Endodermal cell (in vitro differentiated cells): ENCODE measurements at regions not wholly inside any gene's neighbourhood (a gene's known extent, or its start where the extent isn't known, plus 50 kb on each side); places are given as distances from the start of the nearest gene placed in this dataset.

Source experiments
- DNase-seq: peaks from one replicate; pipeline ENCODE4 v3.0.0-alpha.2; 2017
- H3K27ac ChIP-seq: 2 replicates; pipeline ENCODE4 v1.5.1; 2013; ENCODE audit warnings: mild to moderate bottlenecking, low read depth, low read length, moderate library complexity
- H3K27me3 ChIP-seq: 2 replicates; pipeline ENCODE4 v1.6.1; 2013; ENCODE audit warnings: mild to moderate bottlenecking, low read length, moderate library complexity; ENCODE audit not compliant: insufficient read depth, control insufficient read depth, poor library complexity, severe bottlenecking
- H3K36me3 ChIP-seq: 2 replicates; pipeline ENCODE4 v1.7.0; 2013; ENCODE audit warnings: mild to moderate bottlenecking, low read length, moderate library complexity; ENCODE audit not compliant: control insufficient read depth, insufficient read depth
- H3K4me1 ChIP-seq: one replicate; pipeline ENCODE4 v1.7.0; 2013; ENCODE audit warnings: low read length; ENCODE audit not compliant: control insufficient read depth, insufficient read depth
- H3K4me3 ChIP-seq: 2 replicates; pipeline ENCODE4 v1.5.1; 2013; ENCODE audit warnings: mild to moderate bottlenecking, low read length, moderate library complexity
- H3K9ac ChIP-seq: 2 replicates; pipeline ENCODE4 v1.6.1; 2013; ENCODE audit warnings: mild to moderate bottlenecking, low read length, moderate library complexity; ENCODE audit not compliant: poor library complexity, severe bottlenecking; ENCODE audit errors: extremely low read depth
- H3K9me3 ChIP-seq: 2 replicates; pipeline ENCODE4 v1.6.1; 2013; ENCODE audit warnings: mild to moderate bottlenecking, low read length, moderate library complexity; ENCODE audit not compliant: control insufficient read depth
- H3K27ac Mint-ChIP-seq: 2 replicates; pipeline ENCODE4 v1.8.0; 2020; ENCODE audit warnings: mixed read lengths
- H3K27me3 Mint-ChIP-seq: 2 replicates; pipeline ENCODE4 v1.8.0; 2021; ENCODE audit warnings: mild to moderate bottlenecking, mixed read lengths; ENCODE audit not compliant: insufficient read depth
- H3K36me3 Mint-ChIP-seq: 2 replicates; pipeline ENCODE4 v1.8.0; 2020; ENCODE audit warnings: low read depth, mixed read lengths
- H3K4me1 Mint-ChIP-seq: 2 replicates; pipeline ENCODE4 v1.8.0; 2020; ENCODE audit warnings: mixed read lengths
- H3K4me3 Mint-ChIP-seq: 2 replicates; pipeline ENCODE4 v1.8.0; 2020; ENCODE audit warnings: mild to moderate bottlenecking, moderate library complexity, mixed read lengths
- H3K9me3 Mint-ChIP-seq: 2 replicates; pipeline ENCODE4 v1.8.0; 2020; ENCODE audit warnings: mild to moderate bottlenecking, mixed read lengths
- CTCF ChIP-seq: fragments of 200-600 bp; sonication (generic); conservative IDR thresholded peaks from 2 replicates; pipeline ENCODE4 v1.5.0; 2021; ENCODE audit warnings: antibody characterized with exemption, mild to moderate bottlenecking
- WGBS, 2 experiments: methylation state at CpG; one replicate each; pipeline versions ENCODE4 v1.1.5 to v1.1.7; 2013; ENCODE audit warnings: missing lambda C conversion rate in 2 of 2, mixed read lengths in 1 of 2; ENCODE audit not compliant: insufficient coverage in 1 of 2, insufficient read length in 1 of 2; 5-methylcytosine and 5-hydroxymethylcytosine counted together

GRCh38 chr16:35506018-35506897 is 2046.8 kb downstream of the TP53TG3F start:
- no peaks in the 10 kb centered on the region for H3K4me1 ChIP-seq
- Mint-ChIP-seq H3K4me1 (no peaks in the 10 kb centered on the region), H3K27ac (no peak overlapping the region), H3K9me3 (peaks cover 88% of the 10 kb centered on the region), H3K4me3 (no peak overlapping the region), H3K27me3 (no peaks in the 10 kb centered on the region), H3K36me3 (no peaks in the 10 kb centered on the region)
- no peak overlapping the region for H3K4me3 ChIP-seq
- 89 to 90% methylated on average over 21 to 51 of the region's 51 CpGs for WGBS, 2 experiments
- no peak overlapping the region for H3K27ac ChIP-seq
- peaks cover 69% of the 10 kb centered on the region for H3K9me3 ChIP-seq
- no peak for TF ChIP-seq CTCF
- H3K36me3 ChIP-seq: no peaks in the 10 kb centered on the region
- no peaks in the 10 kb centered on the region for H3K27me3 ChIP-seq
- H3K9ac ChIP-seq: no peak overlapping the region
- DNase-seq: no peak

GRCh38 chr16:35506898-35507194 is 2047.4 kb downstream of the TP53TG3F start:
- 91 to 92% methylated on average over 4 to 16 of the region's 16 CpGs for WGBS, 2 experiments
- Histone ChIP-seq H3K9me3 (peaks cover 75% of the 10 kb centered on the region), H3K4me3 (no peak overlapping the region), H3K9ac (no peak overlapping the region), H3K27me3 (no peaks in the 10 kb centered on the region), H3K4me1 (no peaks in the 10 kb centered on the region), H3K27ac (no peak overlapping the region), H3K36me3 (no peaks in the 10 kb centered on the region)
- DNase-seq: no peak
- Mint-ChIP-seq H3K36me3 (no peaks in the 10 kb centered on the region), H3K4me1 (no peaks in the 10 kb centered on the region), H3K27me3 (no peaks in the 10 kb centered on the region), H3K4me3 (no peak overlapping the region), H3K27ac (no peak overlapping the region), H3K9me3 (peaks cover 88% of the 10 kb centered on the region)
- TF ChIP-seq CTCF: no peak

- no peak overlapping the region for H3K27ac Mint-ChIP-seq
- no peaks in the 10 kb centered on the region for H3K27me3 Mint-ChIP-seq
- no peak for TF ChIP-seq CTCF
- Histone ChIP-seq H3K9me3 (peaks cover 75% of the 10 kb centered on the region), H3K27ac (no peak overlapping the region), H3K36me3 (no peaks in the 10 kb centered on the region), H3K4me1 (no peaks in the 10 kb centered on the region), H3K4me3 (no peak overlapping the region), H3K27me3 (no peaks in the 10 kb centered on the region), H3K9ac (no peak overlapping the region)
- DNase-seq: no peak
- H3K9me3 Mint-ChIP-seq: peaks cover 81% of the 10 kb centered on the region
- WGBS, 2 experiments: 0 to 18% methylated on average over 1 of the region's 1 CpG
- H3K4me1 Mint-ChIP-seq: no peaks in the 10 kb centered on the region
- H3K4me3 Mint-ChIP-seq: no peak overlapping the region
- no peaks in the 10 kb centered on the region for H3K36me3 Mint-ChIP-seq
Measured at GRCh38 chr16:35510701-35511100, 2051.3 kb downstream of the TP53TG3F start.
